Stimulated activated CD8-positive, alpha-beta memory T cell treated with anti-CD3 and anti-CD28 coated beads, Interleukin-15, amount 100 ng/mL, for 1 hour (primary cell): ENCODE measurements at regions not wholly inside any gene's neighbourhood (a gene's known extent, or its start where the extent isn't known, plus 50 kb on each side); places are given as distances from the start of the nearest gene placed in this dataset.
"Not testable (repeated sequence)": the region's sequence is repeated elsewhere in the genome, so short reads cannot be mapped to it uniquely, and the experiment has no call there.

ENCODE experiments used
- DNase-seq: peaks from one replicate; pipeline ENCODE4 v3.0.0-alpha.2; 2020; ENCODE audit warnings: low read depth

DNA sequence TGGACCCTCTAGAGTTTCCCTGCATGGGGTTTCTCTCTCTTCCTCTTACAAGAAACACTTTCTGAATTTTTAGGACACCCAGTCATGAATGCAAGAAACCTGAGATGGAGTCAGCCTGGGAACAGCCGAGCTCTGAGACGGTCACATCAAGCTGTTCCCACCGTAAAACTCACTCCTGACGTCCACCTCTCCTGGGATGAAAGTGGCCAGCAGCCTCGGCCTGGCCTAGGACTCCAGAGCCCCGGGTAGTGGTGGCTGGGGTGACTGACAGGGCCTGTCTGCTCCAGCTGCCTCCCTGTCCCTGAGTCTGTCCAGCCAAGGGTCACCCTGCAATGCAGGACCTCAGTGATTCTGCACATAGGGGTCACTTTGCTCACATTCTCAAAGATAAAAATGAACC lies 217.8 kb downstream of the SHOX start:
- no peak for DNase-seq

DNA sequence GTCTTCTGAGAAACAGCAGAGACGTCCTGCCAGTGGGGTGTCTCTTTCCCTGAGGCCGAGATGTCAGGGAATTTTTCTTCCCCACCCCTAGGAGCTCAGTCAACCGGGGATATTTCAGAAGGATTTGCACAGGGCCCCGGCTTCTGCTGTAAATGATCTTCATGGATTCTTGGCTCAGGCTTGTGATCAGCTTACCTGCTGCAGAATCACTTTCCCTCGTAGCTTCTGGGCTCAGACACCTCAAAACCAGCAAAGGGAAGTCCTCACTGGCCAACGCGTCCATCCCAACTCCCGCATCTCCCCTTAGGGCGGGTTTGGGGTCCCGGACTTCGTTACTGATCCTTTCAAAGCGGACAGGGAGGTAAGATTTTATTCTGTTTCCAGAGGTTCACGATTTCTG lies 212.7 kb downstream of the SHOX start:
- no peak for DNase-seq

DNA sequence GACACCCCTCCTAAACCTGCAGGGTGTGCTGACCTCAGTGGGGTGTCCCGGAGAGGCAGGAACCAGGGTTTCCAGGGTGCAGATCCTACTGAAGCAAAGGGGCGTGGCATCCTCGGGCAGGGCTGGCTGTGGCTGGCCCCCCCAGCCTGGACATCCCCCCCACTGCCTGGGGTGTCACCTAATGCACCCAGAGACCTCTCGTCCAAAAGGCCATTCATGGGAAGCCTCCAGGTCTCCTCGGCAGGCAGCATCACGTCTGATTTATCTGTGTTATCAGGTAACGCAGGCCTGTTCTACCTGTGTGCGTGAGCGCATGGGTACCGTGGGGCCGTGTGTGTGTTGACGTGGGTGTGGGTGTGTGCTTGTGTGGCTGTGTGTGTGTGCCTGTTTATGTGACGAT lies 210.0 kb downstream of the SHOX start:
- DNase-seq = no peak

DNA sequence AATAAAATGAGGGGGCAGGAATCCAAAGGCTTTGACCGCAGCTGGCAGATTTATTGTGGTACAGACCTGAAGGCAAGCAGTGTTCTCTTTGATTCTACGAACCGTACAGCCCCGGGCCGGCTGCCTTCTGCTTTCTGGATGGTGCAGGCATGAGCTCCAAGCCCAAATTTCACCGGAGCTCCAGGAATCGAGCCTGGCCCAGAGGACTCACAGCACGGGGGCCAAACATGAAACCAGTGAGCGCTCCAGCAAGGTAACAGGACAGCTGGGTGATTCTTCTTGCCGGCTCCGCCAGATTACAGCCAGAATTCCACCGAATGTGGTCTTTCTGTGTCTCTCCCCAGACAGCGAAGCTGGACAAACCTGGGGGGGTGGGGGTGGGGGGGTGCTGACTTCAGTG lies 208.1 kb downstream of the SHOX start:
- DNase-seq = not testable (repeated sequence)

DNA sequence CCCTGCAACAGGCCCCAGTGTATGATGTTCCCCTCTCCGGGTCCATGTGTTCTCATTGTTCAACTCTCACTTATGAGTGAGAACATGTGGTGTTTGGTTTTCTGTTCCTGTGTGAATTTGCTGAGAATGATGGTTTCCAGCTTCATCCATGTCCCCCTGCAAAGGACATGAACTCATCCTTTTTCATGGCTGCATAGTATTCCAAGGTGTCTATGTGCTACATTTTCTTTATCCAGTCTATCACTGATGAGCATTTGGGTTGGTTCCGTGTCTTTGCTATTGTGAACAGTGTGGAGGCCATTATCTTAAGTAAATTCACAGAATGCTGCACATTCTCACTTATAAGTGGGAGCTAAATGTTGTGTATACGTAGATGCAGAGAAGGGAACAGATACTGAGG lies 205.3 kb downstream of the SHOX start:
- DNase-seq = not testable (repeated sequence)

DNA sequence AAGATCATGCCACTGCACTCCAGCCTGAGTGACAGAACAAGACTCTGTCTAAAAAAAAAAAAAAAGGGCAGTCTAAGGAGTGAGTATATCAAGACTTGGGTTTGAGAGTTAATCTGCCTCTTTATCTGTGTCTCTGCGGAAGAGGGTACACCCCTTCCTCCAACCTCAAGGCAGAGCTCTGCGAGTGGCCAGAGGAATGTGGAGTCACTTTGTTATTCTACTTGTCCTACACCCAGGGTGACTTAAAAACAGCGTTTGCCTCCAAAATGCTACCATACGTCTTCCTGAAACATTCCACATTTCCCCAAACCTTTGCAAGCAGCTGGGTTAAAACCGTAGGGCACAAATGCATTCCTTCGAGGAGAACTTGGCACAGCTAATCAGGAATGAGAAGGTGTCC lies 199.9 kb downstream of the SHOX start:
- no peak for DNase-seq

DNA sequence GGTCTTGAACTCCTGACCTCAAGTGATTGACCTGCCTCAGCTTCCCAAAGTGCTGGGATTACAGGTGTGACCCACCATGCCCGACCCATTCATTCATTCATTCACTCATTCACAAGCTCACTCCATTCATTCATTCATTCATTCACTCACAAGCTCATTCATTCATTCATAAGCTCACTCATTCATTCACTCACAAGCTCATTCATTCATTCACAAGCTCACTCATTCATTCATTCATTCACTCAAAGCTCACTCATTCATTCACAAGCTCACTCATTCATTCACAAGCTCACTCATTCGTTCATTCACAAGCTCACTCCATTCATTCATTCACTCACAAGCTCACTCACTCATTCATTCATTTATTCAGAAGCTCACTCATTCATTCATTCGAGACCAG lies 198.6 kb downstream of the SHOX start:
- DNase-seq = no peak

DNA sequence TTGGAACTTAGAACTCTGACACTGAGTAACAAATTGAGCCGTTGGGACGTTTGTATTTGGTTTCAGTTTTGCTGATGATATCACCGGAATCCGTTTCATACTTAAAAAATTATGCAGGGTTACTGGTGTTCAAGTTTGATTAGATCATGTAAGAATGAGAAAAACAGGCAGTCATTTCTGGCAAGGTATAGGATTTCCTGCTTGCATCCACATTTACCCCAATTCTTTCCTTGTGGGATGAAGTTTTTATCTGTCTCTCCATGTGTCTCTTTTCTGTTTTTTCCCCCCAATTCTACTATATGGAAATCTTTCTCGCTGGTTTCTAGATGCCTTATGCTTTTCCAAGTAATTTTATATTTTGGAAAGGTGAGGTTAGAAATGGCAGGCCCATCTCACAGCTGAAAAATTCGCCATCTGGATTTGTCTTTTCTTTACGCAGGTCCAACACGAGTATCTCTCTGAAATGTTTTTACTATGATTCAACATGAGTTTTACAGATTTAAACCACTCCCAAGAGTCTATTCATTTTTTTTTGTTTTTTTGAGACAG lies 197.9 kb downstream of the SHOX start:
- no peak for DNase-seq

DNA sequence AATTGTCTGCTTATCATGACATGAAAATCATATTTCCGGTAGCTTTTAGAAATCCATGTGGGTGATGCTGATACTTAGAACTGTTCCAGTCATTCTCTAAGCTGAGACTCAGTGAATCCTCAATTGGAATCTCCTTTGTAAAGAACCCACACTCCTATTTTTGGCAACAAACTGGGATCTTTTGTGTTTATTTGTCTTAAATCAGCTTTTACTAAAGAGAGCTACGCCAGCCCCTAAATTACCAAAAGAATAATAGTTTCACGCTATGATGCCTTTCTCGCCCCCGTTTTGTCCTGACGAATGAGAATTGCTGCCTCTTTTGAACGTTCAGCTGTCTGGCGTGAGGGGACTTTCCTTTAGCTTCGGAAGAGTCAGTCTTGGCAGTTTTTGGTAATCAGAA lies 195.9 kb downstream of the SHOX start:
- DNase-seq = no peak

DNA sequence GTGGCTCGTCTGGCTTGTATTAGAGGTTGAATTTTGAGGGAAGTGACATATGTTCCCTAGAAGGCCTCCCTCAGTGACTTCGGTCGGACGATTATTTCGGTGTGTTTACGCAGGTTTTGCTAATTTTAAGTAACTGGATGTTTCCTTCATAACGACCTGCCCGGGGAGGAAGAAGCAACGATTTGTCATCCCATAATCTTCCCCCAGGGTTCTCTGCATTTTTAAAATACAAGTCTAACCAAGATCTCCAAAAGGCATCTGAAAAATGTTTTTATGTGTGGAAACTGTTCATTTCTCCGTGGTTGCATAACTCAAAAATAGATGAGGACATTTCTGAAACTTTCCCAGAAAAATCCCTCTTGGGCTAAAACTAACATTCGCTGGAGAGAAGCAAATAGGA lies 195.4 kb downstream of the SHOX start:
- DNase-seq = no peak

DNA sequence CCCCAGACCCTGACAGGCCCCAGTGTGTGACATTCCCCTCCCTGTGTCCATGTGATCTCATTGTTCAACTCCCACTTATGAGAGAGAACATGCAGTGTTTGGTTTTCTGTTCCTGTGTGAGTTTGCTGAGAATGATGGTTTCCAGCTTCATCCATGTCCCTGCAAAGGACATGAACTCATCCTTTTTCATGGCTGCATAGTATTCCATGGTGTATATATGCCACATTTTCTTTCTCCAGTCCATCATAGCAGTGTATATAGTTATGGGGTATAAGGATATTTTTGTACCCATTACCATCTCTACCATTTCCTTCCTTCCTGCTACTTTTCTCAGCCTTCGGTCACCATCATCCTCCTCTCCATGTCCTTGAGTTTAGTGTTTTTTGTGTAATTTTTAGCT lies 192.5 kb downstream of the SHOX start:
- DNase-seq = not testable (repeated sequence)

DNA sequence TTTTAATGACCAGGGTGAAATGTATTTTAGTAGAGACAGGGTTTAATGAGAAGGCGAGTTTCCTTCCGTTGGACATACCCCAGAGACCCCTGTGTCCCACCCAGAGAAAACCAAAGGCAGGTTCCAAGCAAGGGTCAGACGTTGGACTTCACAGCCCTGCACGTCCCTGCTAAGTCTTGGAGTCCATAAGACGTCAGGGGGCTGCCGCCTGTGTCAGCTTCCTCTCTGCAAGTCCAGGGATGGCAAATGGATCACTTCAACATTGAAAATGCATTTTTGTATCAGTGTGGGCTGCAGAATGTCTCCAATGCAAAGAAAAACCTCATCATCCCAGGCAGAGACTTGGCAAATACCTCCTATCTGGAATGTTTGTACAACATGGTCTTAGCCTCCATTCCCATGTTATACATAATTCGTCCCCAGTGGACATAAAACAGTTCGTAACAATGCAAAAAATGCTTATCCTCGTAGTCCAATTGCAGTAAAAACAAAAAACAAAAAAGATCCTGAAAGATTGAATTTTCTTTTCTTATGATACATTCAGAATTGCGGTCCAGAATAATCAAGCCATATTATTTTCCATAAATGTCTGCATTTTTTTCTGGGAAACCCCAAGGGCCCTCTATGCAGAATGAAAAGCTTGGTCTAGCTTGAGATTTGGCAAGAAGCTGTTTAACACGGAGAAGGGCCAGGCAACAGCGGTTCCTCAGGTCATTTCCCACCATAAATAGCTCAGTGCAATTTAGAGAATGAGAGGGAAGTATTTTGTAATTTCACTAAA lies 190.9 kb downstream of the SHOX start:
- no peak for DNase-seq

DNA sequence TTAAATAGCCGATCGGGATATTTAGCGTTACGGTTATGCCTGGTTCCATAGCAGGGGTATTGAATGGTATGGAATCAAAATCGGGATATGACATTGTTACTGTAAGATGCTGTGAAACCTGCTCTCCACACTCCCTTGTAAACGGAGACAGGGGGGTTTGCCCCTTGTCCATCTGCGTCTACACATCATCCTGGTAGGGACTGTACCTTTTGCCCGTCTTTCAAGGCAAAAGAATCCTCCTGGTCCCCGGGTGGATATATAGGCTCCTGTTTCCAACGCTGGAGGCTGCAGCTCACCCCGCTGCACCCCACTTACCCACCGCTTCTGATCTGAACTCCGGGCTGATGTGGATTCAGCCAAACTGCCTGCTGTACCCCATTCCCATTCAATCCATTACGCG lies 189.1 kb downstream of the SHOX start:
- DNase-seq = no peak

DNA sequence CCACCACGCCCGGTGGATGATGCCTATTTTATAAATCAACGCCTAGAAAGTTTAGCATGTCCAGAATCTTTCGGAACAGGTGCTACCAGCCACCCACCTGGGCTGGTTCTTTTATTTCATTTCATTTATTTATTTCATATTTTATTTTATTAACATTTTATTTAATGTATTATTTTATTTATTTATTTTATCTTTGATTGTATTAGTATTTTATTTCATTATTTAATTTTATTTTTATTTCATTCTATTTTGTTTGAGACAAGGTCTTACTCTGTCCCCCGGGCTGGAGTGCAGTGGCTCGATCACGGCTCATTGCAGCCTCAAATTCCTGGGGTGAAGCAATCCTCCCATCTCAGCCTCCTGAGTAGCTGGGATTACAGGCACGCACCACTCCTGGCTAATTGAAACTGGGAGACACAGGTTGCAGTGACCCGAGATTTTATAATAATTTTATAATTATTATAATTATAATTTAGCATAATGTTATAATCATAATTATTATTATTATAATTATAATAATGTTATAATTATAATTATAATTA lies 187.2 kb downstream of the SHOX start:
- DNase-seq = no peak

DNA sequence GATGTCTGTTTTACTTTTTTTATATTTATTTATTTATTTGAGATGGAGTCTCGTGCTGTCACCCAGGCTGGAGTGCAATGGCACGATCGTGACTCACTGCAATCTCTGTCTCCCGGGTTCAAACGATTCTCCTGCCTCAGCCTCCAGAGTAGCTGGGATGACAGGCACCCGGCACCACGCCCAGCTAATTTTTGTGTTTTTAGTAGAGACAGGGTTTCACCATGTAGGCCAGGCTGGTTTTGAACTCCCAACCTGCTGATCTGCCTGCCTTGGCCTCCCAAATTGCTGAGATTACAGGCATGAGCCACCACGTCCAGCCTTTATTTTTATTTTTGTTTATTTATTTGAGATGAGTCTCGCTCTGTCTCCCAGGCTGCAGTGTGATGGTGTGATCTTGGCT lies 186.6 kb downstream of the SHOX start:
- DNase-seq = not testable (repeated sequence)

DNA sequence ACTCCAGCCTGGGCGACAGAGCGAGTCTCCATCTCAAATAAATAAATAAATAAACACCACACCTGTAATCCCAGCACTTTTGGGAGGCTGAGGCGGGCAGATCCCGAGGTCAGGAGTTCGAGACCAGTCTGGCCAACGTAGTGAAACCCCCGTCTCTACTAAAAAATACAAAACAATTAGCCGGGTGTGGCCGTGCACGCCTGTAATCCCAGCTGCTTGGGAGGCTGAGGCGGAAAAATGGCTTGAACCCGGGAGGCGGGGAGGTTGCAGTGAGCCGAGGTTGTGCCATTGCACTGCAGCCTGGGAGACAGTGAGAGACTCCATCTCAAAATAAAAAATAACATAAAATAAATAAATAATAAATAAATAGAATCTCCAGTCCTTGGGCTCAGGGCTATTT lies 185.8 kb downstream of the SHOX start:
- no peak for DNase-seq

DNA sequence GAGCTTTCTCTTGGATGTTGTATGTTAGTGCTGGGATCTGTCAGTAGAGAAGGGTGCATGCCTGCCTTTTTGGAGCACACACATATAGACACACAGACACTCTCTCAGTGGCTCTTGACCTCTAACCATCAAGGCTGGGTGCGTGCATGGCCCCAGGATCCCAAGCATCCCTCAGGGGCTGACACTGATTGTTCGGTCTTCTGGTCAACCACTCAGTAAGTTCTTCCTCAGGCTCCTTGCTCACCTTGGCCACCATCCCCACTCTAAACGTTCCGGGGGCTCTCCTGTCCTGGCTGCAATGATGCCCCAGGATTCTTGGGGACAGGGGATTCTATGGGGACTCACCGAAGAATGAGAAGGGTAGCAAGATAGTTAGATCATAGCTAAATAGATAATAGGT lies 179.6 kb downstream of the SHOX start:
- no peak for DNase-seq

DNA sequence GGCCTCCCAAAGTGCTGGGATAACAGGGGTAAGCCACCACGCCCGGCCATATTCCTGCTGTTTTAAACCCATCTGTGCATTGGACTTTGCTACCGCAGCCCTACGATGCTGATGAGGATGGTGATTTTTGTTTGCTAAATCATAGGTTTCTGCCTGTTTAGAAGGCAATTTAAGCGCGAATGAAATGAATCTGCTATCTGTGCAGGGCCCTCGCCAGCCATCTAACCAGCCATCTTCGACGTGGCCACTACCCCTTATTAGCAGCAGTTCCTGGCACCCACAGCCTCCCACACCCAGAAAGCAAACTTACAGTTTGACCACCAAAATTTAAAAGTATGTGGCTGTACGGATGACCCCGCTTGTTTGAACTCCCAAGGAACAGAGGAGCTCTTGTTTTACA lies 178.5 kb downstream of the SHOX start:
- no peak for DNase-seq

DNA sequence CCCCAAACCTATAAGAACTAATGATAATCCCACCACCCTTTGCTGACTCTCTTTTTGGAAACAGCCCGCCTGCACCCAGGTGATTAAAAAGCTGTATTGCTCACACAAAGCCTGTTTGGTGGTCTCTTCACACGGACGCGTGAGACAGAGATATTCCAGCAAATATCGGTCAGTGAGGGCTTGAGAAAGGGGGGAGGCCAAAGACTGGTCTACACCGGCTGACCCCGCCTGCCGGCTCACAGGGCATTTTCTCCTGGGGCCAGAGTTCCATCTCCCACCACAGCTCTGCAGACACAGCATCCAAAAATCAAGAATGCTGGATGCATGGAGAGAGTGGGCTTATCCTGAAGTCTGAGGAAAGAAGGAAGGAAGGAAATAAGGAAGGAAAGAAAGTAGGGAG lies 176.0 kb downstream of the SHOX start:
- no peak for DNase-seq

DNA sequence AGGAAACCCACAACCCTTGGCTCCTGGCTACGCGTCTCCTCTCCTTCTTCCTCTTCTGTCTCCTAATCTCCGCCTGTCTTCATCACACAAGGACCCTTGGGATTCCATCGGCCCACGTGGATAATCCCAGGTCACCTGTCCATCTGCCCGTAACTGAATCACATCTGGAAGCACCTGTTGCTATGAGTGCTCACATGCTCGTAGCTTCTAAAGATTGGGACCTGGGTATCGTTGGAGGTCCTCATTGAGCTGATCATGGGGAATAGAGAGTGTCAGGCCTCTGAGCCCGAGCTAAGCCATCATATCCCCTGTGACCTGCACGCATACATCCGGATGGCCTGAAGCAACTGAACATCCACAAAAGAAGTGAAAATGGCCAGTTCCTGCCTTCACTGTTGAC lies 175.4 kb downstream of the SHOX start:
- no peak for DNase-seq

DNA sequence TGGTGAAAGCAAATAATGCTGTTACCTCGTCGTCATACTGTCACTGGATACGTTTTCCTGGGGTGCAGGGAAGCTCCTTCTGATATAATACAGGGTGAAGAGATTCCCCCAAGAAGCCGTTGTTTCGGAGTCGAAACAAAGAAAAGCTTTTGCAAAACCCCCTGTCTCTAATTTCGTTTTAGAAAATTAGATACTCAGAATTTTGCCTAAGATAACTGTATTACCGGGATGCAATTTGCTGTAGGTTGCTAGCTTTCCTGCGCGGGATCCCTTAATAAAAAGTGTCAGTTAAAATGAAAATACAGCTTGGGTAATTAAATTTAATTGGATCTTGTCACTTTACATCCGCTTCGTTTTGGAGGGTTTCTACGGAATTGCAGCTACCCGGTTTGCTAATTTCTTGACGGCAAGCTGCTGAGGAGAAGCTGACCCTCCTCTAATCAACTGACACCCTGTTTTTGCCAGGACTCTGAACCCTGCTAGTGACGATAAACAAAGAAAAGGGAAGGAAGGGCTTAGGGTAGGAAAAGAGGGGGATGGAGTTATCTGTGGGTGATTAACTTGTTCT lies 174.6 kb downstream of the SHOX start:
- no peak for DNase-seq

DNA sequence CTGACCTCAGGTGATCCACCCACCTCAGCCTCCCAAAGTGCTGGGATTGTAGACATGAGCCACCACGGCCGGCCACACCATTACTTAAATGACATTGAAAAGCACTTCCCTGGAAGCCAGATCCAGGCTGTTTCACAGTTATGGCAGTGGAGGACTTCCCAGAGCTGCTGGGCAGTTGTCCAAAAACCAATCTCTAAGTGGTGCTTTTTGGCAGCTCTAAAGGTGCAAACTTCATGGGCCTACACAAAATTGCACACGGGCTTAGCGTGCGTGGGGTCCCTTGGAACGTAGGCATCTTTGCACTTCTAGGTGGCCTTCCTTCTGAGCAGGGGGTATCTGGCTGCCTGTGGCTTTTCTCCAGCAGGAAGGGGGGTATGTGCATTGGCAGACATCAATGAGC lies 172.3 kb downstream of the SHOX start:
- no peak for DNase-seq

DNA sequence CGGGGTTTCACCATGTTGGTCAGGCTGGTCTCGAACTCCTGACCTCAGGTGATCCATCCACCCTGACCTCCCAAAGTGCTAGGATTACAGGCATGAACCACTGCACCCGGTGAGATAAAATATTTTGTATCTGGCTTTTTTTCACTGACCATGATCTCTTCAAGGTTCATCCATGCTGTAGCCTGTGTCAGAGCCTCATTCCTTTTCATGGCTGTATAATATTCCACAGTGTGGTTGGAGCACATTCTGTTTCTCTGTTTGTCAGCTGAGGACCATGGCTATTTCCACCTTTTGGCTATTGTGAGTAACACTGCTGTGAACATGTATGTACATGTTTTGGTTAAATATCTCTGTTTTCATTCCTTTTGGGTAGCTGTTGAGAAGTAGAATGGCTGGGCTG lies 169.2 kb downstream of the SHOX start:
- DNase-seq = no peak

DNA sequence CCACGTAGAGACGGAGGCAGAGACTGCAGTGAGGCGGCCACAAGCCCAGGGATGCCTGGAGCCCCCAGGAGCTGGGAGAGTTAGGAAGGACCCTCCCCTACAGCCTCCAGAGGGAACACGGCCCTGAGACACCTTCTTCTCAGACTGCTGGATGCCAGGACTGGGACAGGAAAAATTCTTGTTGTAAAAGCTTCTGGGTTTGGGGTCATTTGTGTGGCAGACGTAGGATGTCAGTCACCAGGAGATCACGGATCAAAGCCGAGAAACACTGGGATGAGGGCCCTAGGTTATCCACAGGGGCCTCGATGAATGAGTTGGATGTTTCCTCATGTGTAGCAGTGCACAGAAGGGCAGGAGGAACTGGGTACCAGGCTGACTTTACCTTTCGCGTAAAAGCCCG lies 163.7 kb downstream of the SHOX start:
- DNase-seq = no peak
